GM19397 (cell line): ENCODE measurements at regions not wholly inside any gene's neighbourhood (a gene's known extent, or its start where the extent isn't known, plus 50 kb on each side); places are given as distances from the start of the nearest gene placed in this dataset.
"Not testable (repeated sequence)": the region's sequence is repeated elsewhere in the genome, so short reads cannot be mapped to it uniquely, and the experiment has no call there.

ENCODE experiments used
- ATAC-seq: cut with Tn5 transposase; IDR thresholded peaks from one replicate; pipeline ENCODE4 v1.9.1; 2021; ENCODE audit warnings: mild to moderate bottlenecking, moderate library complexity; ENCODE audit not compliant: unreplicated experiment

- no peak for ATAC-seq
Observed at GRCh38 chr3:107942951-107943749, 147.7 kb downstream of the CD47 start.

DNA sequence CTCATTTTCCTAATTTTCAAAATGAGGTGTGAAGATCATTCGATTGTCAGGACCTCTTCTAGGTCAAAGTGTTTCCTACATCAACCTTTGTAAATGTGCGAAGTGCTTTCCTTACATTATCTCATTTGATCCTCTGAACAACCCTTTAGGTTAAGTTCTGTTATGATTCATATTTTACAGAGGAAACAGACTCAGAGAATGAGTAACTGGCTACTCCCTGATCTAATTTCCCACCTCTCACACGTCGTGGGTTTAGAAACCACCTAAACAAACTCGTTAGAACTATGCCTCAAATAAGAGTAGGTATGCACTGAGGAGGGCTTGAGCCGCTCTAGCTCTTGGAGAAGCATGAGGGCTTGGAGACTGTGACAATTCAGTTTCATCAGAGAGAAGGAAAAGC is 148.6 kb downstream of the CD47 start:
- ATAC-seq: no peak

DNA sequence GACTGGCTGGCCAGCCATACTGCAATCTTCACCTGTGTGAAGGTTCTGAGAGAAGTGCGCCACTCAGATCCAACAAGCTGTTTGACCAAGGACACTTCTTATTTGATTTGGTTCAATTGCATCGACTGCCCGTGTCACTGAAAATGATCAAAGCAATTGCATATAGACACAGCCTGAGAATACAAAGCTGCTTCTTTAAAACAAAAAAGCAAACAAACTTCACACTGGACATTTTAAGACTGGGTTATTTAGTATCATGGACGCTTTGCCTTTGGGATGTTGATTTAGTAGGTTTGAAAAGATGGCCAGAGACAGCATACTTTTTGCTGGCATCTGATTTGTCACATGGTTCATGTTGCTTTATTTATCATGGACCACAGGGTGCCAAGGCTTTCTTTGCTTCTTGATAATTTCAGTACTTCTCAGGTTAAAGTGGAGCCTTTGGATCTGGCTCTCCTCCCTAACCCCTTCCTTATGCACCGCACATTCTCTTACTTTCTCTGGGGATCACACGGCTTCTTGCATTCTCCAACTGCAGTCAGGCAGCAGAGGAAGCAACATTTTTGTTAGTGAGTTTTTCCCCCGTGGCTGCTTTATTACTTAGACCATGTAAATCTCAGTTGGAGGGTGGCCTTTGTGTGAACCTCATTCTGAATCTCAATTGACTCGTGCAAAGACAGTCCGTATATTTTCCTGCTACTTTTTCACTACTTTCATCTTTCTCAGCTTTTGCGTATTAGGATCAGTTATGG is 151.0 kb downstream of the CD47 start:
- no peak for ATAC-seq

- ATAC-seq: no peak
Observed at GRCh38 chr3:107938143-107938542, 152.7 kb downstream of the CD47 start.

- no peak for ATAC-seq
Observed at GRCh38 chr3:107934808-107935207, 156.0 kb downstream of the CD47 start.

GRCh38 chr3:107933450-107933849 is 157.4 kb downstream of the CD47 start:
- ATAC-seq: no peak

- no peak for ATAC-seq
Observed at GRCh38 chr3:107931326-107931725, 159.5 kb downstream of the CD47 start.

DNA sequence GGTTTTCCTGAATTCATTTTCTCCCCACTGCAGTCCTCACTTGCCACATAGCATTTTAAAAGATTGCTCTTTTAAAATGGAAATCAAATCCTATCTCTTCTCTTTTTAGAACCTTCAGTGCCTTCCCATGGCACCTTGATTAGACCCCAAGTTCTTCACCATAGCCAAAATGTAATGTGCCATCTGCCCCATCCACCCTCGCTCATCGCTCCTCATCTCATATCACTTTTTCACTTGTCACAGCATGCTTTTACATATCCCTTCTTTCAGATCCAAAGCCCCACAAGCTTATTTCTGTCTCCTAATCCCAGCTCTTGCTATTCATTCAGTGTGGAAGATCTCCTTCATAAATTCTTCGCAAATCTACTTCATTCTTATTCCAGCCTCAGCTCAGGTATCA is 161.7 kb downstream of the CD47 start:
- ATAC-seq: no peak

GRCh38 chr3:107928084-107928445 is 162.8 kb downstream of the CD47 start:
- peak; percentile 19 for ATAC-seq

- peak; percentile 96 for ATAC-seq
Observed at GRCh38 chr3:107927361-107928083, 163.3 kb downstream of the CD47 start.

DNA sequence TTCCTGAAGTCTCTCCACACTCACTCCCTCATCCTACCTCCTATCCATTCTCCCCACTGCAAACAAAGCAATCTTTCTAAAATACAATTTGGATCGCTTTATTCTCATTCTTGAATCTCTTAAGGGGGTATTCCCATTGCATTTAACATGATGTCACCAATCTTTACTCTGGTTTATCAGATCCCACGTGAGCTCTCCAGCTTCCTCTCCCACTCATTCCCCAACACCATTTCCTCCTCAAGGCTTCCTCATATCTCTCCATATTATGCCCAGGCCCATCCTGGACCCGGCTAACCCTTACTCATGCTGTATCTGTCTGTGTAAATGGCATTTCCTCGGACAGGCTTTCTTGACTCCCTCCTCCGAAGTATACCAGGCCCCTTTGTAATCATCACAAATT is 165.0 kb downstream of the CD47 start:
- ATAC-seq: no peak

GRCh38 chr3:107921038-107921437 is 169.8 kb downstream of the CD47 start:
- ATAC-seq: no peak

DNA sequence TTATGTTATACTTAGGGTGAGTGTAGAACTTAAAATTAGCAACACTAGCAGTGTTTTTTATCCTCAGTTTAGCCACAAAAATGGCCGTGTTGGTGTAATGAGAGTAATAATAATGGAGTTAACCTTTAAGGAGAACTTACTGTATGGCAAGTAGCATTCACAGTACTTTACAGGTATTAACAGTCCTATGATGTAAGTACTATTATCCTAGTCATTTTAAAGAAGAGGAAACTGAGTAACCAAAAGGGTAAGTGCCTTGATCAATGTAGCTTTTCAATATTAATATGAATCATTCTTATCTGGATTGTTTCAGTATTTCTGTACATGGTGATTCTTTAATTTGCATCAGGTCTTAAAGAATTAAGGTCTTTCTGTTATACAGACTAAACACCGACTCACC is 170.3 kb downstream of the CD47 start:
- no peak for ATAC-seq

DNA sequence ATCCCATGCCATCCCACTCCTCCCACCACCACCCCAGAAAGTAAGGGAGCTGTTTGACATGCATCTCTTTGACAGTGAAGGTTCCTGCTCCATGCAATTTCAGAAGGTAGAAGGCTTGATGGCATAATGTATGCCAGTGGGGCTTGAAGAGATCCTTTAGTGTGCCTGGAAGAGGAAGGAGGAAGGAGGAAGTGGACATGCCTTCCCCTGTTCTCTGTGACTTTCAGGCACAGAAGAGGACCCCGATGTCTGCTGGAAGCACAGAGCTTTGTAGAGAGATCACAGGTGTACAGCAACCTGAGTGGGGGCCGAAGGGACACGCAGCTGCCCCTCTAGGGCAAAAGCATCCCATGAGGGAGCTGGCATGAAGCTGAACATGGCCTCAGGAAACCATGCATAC is 171.6 kb downstream of the CD47 start:
- no peak for ATAC-seq

DNA sequence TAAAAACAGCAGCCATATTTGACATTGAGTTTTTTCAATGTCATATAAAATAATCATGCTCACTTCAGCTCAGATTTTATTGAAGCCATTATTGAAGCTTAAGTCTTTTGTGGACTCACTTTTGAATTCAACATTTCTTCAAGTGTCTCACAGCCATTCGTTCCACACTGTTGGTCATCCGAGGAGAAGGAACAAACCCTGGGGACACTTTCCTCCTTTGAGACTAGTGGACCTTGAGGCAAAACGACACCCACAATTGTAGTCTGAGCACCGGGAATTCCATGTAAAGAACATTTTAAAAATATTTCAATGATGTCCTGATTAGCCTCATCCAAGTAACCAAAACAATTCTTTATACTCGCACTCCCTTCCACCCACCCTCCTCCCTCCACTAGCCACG is 174.7 kb downstream of the CD47 start:
- ATAC-seq: no peak

GRCh38 chr3:107915706-107916105 is 175.1 kb downstream of the CD47 start:
- no peak for ATAC-seq

- ATAC-seq: no peak
Observed at GRCh38 chr3:107913701-107914100, 177.1 kb downstream of the CD47 start.

DNA sequence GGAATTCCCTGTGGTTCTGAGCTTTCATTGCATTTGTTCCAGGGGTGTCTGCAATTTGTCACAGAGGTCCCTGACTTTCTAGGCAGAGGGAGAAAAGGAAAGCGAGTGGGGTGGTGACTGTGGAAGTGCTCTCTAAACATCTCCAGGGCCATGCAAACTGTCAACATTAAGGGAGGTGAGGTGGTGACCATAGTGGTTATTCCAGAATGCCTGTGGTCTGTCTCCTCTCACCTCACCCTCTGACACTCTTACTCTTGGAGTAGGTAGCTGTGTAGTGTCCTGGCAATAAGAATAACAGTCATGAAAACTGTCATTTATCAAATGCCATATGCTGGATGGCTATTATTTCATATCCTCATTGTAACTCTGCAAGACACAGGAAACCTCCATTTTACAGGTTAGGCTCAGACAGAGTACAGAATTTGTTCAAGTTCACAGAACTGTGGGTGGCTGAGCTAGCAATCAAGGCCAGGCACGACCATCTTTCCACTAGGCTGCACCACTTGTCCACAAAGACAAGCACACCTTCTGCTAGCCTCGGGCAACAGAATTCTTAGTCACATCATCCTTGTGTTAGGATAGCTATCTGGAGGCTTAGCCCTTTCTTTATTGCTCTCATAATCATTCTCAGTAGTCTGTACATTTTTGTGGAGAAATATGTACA is 179.4 kb downstream of the CD47 start:
- ATAC-seq: no peak

GRCh38 chr3:107910713-107911259 is 180.0 kb downstream of the CD47 start:
- ATAC-seq: peak; percentile 96

DNA sequence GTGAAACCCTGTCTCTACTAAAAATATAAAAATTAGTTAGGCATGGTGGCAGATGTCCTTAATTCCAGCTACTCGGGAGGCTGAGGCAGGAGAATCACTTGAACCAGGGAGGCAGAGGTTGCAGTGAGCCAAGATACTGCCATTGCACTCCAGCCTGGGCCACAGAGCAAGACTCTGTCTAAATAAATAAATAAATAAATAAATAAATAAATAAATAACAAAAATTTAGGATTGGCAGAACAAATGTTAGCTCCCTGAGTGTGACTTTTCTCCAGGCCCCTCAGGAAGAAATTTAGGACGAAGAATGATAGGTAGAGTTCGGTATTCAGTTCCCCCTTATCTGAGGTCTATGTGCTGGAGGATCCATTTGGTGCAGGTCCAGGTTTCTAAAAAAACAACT is 181.2 kb downstream of the CD47 start:
- ATAC-seq: not testable (repeated sequence)

GRCh38 chr3:107907996-107908395 is 182.8 kb downstream of the CD47 start:
- no peak for ATAC-seq
